GM19099 (cell line): ENCODE measurements at regions not wholly inside any gene's neighbourhood (a gene's known extent, or its start where the extent isn't known, plus 50 kb on each side); places are given as distances from the start of the nearest gene placed in this dataset.

Source experiments
- POLR2A ChIP-seq: IDR thresholded peaks from 3 replicates; pipeline ENCODE4 v1.6.1; 2011; ENCODE audit warnings: low read depth; ENCODE audit not compliant: insufficient read length; ENCODE audit errors: extremely low read depth

DNA sequence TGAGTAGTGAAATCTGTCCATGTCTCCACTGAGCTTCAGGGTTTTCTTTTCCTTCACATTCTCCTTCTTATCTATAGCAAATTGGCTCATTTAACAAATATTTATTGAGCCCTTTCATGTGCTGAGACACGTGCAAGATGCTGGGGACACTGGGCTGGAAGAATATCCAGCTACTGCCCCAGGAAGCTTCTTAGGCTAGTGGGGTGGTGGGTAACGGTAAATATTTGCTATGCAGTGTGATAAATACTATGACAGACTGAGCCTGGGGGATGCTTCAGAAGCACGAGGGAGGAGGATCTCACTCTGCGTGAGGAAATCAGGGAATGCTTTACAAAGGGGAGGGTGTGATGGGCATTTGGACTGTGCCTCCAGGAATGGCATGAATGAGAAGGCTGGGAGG is 524.1 kb downstream of the GRIN2A start:
- TF ChIP-seq POLR2A = no peak

DNA sequence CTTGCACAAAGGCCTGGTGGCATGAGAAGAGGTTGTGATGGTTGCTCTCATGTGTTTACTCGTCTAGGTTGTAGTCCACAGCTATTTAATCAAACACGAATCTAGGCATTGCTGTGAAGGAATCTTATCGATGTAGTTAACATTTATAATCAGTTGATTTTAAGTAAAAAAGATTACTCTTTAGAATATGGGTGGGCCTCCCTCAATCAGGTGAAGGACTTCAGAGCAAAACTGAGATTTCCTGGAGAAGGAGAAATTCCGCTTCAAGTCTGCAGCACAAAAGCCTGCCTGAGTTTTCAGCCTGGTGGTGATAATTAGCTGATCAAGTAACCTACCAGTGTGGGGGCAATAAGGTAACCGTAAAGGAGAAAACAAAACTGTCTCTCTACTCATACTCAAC is 523.6 kb downstream of the GRIN2A start:
- TF ChIP-seq POLR2A = no peak

DNA sequence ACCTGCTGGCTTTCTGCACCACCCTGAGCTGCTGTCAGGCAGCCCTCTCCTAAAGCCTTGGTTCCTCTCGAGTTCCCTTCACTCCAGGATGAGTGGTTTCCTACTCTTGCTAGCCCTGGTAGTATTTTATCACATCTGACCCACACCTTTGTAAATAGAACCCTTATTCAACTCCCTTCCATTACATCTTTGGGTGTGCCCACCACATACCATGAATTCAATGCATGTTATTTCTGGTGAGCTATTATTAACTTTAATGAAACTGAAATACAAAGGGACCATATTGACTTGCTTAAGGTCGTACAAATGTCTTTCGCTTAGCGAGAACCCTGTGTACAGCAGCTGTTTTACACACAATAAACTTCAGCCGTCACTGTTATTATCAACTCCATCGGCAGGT is 521.3 kb downstream of the GRIN2A start:
- no peak for TF ChIP-seq POLR2A

DNA sequence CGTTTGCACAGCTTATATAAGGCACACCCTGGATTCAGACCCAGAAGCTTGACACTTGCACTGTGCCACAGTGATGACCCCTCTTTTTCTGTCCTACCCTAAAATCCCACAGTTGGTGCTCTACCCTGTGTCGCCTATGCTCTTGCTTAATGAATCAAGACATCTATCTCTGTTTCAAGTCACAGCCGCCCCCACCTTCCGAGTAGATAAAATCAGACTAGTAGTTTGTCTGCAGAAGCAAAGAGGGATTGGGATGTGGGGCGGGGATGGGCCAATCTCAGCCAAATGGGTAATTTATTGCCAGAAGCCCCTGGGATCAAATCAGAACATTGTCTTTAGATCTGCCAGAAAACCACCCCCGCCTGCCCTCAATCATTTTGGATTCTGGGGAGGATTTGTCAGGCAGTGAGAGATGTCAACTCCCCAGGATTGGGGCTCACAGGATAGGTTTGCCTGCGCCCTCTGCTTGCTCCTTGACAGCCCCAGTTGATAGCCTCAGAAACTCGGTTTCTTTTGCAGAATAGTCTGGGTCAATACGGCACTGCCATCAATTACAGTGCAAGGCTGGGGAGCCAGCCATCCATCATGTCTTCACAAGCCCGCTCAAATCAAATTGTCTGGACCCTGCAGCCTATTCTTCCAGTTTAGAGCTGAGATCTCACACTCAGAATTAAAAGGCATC is 520.8 kb downstream of the GRIN2A start:
- no peak for TF ChIP-seq POLR2A

DNA sequence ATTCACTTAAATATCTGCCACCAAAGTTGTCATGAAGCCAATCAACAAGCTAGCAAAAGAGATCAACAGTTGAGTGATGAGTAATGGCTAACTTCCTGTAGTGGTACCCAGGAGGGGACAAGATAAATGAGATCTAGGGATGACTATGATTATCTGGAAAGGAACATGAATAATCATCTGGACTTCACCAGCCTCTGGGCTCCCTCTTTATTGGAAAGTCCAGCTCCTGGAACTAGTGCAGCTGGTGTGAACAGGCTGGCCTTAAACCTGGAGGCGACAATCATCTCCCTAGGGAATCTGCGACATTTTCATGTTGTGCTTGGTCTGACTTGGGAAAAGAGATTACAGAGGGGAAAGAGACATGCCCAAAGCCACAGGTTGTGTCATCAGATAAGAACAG is 518.6 kb downstream of the GRIN2A start:
- no peak for TF ChIP-seq POLR2A

DNA sequence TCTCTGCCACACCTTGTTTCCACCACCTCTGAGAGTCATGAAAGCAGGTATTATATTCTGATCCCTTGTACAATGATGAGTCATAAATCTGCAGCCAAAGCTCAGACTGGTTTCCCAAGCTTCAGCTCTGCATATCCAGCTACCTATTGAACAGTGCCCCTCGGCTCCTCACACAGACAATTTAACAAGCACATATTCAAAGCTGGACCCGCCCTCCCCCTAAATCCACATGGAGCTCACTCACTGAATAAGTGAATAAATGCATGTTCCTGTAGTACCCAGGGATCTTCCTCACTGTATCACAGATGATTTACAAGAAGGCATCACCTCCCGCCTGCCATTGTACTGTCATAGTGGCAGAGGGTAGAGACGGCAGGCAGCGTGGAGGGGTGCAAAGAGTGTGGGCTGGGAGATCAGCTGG is 516.4 kb downstream of the GRIN2A start:
- TF ChIP-seq POLR2A = no peak

DNA sequence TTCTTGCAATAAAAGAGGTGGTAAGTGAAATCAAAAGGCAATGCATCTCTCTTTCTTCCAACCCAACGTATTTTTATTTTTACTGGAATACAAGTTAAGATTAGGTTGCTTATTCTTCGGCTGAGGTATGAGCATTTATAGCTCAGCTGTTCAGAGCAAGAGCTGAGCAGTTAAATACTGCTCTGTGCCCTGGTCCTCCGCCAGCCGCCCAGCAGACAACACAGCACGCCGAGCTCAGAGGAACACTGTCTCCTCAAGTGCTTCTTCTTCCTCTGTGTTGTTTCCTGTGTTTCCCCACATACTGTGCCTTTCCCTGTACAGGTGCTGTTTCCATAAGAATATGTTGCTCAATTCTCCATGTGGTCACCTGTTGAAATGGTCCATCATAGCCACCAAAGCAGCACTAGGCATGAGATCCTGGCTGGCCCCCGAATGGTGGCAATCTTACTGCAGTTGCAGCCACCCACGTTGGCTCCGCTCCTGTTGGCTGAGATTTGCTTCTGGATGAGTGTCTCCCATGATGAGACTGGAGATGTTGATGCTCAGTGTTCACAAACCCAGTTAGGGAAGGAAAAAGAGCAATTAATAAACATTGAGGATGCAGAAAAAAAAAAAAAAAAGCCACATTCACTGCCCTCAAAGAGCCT is 515.3 kb downstream of the GRIN2A start:
- no peak for TF ChIP-seq POLR2A

DNA sequence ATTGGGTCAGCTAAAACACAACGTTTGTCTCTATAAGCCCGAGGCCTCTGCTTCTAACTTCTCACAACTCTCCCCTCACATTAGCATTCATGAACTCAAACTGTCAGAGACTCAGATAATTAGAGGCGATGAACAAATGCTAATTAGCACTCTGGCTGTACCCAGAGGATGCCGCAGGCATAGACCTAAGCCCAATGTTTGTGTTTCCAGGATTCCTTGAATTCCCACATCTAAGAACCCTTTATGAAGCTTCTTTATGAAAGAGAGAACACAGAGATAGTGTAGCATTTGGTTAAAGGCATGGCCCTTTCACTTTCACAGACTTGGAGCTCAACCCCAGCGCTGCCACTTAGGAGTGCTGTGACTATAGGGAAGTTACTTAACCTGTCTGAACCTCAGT is 512.2 kb downstream of the GRIN2A start:
- TF ChIP-seq POLR2A = no peak

DNA sequence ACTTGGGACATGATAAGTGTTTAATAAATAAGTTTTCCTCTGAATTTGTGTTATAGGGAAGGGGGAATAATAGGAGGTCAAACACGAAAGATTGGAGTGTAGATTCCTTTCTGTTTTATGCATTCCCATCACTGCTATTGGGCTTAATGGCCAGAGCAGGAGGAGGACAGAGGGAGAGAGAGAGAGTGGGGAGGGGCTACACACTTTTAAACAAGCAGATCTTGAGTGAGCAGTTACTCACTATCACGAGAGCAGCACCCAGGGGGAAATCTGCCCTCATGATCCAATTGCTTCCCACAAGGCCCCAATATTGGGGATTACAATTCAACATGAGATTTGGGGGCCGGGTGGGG is 505.0 kb downstream of the GRIN2A start:
- no peak for TF ChIP-seq POLR2A

DNA sequence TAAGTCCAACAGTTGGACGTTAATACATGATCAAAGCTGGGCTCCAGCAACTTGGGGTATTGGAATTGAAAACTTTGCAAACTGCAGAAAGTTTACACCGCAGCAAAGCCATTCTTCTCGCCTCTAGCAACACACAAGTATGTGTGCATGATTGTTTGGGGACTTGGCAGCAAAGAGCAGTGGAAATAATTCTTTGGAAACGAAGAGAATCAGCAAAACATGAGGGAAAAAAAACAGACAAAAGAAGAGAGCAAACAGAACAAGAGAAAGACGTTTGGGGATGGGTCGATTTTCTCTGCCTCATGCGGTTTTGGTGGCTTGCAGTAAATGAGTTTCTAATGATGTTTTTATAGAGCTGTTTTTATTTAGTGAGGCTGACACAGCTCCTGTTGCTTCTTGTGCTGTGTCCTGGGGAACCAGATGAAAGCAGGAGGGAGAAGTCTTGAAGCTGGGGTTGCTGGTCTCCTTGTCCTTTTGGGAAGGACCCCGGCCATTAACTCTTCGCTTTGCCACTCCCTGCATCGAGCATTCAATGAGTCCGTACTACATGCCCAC is 502.9 kb downstream of the GRIN2A start:
- TF ChIP-seq POLR2A = no peak

DNA sequence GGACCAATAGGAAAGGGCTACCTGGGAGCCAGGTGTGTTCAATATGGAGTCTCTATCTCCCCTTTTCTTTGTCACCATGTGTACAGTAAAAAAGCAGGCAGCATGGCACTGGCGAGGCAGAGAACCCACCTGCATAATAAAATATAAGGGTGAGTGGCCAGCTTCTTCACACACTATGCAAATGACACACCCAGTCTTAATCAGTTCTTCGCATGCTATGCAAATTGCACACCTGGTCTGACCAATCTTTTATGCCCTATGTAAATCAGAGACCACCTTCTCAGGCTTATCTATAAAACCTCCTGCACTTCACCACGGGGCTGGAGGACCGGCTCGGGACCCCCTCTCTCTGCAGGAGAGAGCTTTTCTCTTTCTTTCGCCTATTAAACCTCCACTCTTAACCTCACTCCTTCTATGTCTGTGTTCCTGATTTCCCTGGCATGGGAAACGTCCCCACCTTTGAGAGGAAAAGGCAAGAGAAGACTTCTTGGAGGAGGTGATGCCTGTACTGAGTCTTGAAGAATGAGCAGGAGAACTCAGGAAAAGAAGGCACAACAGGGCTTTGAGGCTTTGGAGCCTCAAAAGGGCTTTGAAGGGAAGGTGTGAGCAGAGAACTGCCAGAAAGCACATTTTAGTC is 502.1 kb downstream of the GRIN2A start:
- TF ChIP-seq POLR2A = no peak

DNA sequence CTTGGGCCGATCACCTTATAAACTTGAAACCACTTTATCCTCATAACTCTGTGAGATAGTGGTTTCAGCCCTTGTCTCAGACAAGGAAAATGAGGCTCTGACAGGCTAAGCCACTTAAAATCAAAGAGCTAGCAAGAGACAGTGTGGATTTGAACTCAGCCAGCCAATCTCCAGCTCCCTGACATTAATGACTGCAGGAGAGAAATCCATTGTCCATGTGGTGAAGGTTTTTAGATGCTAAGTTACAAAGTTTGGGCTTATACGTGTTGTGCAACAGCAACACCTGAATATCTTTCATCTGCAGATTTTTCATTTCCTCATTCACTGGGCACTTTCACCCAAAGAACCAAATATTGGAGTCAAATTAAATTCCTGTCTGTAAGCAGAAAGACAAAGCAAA is 501.3 kb downstream of the GRIN2A start:
- no peak for TF ChIP-seq POLR2A

DNA sequence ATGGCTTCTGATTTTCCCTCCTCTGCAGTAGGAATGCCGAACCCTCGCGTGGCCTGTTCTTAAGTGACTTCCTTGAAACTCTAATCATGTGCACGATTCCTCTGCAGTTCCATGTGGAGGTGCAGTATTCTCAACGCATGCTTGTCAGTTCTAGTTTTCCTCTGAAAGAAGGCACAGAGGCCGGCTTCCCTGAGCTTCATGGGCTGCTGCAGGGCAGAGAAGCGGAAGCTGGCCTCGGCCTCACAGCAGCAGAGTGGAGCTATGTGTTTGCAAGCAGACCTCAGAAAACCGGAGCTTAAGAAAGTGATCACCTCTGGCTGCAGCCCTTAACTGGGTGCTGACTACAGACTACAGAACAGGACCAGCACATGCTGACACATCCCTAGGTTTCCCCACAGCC is 500.7 kb downstream of the GRIN2A start:
- no peak for TF ChIP-seq POLR2A

DNA sequence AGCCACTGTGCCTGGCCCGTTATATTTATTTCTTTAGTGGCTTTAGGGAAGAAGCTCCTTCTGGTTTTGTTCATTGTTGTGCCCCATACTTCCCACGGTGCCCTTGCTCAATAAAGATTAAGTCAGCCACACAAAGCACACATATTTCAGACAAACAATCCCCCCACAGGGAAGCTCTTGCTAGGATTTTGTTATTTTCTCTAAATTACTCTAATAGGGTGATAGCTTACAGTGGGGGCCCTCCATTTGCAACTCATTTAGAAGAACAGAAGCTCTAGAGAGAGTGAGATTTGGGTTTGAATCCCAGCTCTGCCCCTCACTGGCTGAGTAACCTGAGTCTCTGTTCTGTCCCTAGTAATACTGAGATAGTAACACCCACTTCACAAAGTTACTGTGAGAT is 499.9 kb downstream of the GRIN2A start:
- TF ChIP-seq POLR2A = no peak

DNA sequence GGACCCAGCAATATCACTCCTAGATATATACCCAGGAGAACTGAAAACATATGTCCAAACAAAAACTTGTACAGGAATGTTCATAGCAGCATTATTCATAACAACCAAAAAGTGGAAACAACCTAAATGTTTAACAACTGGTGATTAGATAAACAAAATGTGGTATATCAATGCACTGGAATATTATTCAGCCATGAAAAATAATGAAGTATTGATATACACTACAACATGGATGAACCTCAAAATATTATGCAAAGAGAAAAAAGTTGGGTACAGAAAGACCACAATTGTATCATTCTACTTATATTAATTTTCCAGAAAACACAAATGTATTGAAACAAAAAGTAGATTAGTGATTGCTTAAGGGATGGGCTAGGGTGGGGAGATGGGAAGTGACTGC is 498.6 kb downstream of the GRIN2A start:
- no peak for TF ChIP-seq POLR2A

DNA sequence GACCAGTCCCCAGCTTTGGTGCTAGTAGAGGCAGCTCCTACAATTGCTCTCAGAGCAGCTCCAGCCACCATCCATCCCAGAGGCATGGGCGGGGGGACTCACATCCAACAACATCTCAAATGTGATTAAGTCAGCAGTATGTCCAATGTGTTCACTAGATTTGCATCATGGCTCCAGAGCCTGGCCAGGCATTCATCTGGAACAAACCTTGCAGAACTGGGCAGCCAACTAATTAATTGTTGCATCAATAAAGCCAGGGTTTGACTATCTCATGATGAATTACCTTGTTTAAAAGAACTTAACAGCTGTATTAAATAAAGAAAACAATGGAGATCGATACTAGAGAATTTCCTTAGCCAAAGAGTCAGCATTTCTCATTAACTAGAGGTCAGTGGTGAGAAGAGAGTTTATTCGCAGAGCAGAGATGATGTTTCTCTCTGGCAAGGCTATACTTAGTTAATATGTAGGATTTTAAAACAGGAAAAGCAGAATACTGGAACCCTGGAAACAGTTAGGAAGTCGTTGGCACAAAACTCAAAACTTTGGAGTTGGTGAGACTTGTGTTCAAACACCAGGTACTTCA is 494.4 kb downstream of the GRIN2A start:
- TF ChIP-seq POLR2A = no peak
